HPDE6-E6E7 (cell line): ENCODE measurements at regions not wholly inside any gene's neighbourhood (a gene's known extent, or its start where the extent isn't known, plus 50 kb on each side); places are given as distances from the start of the nearest gene placed in this dataset.
"Not testable (repeated sequence)": the region's sequence is repeated elsewhere in the genome, so short reads cannot be mapped to it uniquely, and the experiment has no call there.

Experiments used
- DNase-seq: peaks from one replicate; pipeline ENCODE4 v3.0.0; 2011; ENCODE audit warnings: missing footprints; ENCODE audit errors: extremely low spot score

DNA sequence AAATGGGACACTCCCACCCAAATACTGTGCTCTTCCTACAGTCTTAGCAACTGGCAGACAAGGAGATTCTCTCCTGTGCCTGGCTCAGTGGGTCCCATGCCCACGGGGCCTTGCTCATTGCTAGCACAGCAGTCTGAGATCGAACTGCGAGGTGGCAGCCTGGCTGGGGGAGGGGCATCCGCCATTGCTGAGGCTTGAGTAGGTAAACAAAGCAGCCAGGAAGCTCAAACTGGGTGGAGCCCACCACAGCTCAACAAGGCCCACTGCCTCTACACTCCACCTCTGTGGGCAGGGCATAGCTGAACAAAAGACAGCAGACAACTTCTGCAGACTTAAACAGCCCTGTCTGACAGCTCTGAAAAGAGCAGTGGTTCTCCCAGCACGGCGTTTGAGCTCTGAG lies 174.8 kb downstream of the COL12A1 start:
- not testable (repeated sequence) for DNase-seq

DNA sequence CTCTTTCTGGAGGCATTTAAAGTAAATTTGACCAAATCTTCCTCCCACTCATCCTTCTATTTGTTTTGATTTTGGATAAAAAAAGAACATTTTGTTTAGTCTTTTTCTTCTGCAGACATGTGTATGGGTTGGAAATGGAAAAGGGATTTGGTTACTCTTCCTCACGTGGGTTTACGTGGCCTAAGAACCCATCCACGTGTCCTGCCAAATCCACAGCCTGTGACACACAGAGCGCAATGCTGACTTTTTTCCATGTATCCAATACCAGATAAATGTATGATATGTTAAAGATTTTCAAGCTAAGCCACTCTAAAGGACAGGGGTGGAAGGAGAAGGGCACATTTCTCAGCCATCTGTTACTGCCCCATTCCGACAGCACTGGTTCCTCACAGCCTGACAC lies 176.5 kb downstream of the COL12A1 start:
- no peak for DNase-seq

DNA sequence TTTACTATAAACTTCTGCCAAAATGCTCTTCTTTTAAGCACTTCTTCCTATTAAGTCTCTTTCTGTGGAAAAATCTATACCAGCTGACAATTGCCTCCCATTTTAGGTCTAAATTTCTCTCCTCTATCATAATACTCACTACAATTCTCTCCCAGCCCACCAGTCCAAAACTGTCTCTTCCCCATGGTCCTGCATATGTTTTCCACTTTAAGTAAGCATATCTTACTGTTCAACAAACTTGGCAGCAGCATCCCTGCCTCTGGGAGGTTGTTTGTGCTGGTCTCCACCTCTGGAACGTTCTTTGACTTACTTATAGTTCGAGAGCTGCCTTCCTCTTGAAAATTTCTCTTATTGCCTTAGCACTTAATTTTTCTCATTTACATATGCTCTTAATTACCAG lies 180.5 kb downstream of the COL12A1 start:
- no peak for DNase-seq

DNA sequence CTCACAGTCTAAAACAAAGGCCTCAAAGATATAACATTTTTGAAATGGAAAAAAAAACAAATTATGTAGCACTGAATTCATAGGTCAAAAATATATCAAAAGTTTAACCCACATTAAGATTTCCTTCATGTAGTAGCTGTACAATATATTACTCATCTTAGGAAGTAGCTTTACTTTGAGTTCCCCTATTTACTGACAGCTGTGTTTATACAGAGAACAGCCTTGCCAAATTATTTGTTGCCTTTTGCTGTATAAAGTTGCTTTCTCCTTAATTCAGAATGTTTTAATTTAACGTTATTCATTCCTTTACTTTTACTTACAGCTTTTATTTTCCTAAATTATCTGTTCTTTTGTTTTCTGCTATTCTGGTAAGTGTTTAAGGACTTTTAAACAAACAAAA lies 181.0 kb downstream of the COL12A1 start:
- DNase-seq = no peak

DNA sequence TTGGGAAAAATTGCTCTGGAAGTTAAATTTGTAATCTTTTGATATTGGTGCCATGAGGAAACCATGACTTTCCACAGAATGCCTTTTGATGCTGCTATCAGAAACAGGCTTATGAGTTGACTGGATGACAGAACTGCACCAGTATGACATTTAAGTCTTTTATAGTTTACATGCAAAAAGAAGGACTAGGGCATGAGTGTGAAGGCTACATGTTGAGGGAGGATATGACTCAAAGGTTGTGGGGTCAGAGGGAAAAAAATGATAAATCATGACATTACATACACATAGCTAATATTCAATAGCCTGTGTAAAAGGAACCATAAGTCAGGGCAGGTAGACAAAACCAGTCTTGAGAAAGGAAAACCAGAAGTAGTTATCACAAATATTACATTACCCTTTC lies 182.2 kb downstream of the COL12A1 start:
- DNase-seq = peak; percentile 3

DNA sequence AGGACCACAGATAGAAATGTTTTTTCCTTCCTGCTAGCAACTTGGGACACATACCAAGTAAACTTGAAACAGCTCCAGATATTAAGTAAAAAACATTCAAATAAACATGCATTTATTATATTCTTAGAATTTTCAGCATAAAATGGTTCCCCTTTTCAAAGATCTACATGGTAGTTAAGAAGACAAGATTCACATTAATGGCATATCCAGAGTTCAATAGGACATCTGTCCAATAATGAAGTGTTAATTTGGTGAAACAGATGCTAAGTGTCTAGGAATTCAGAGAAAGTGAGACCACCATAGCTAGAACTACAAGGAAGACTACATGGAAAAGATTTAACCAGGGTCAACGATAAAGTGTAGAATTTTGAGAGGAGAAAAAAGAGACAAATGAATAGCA lies 184.9 kb downstream of the COL12A1 start:
- no peak for DNase-seq

DNA sequence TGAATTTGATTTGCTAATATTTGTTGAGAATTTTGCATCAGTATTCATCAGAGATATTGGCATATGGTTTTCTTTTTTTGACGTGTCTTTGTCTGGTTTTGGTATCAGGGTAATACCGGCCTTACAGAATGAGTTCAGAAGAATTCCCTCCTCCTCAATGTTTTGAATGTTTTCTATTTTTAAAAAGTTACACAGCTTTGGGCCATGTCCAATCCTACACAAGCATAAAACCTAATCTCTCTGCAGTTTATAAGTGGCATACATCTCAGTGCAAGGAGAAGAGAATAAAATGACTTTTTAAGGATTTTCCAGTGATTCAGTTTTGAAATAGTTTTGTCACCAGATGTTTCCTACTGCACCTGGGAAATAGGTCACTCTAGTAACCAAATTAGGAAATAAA lies 185.5 kb downstream of the COL12A1 start:
- DNase-seq = no peak

DNA sequence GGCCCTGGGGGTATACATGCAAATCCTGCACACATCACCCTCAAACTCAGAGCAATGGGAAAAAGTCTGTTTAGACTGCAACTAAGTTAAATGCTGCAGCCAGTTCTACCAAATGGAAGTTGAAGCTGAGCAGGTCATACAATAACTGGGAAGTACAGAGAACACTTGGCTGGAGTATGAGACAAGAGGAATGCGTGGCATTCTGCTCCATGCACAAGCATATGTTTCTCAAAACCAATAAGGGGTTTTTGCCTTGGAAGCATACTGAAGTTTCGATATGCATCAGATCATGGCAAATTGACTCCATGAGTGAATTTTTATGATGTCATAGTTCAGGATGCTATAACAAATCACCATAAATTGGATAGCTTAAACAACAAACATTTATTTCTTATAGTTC lies 193.8 kb downstream of the COL12A1 start:
- no peak for DNase-seq

DNA sequence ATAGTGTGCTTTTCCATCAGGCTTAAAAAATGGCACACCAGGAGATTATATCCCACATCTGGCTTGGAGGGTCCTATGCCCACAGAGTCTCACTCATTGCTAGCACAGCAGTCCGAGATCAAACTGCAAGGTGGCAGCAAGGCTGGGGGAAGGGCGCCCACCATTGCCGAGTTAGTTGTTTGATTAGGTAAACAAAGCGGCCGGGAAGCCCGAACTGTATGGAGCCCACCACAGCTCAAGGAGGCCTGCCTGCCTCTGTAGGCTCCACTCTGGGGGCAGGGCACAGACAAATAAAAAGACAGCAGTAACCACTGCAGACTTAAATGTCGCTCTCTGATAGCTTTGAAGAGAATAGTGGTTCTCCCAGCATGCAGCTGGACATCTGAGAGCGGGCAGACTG lies 201.9 kb downstream of the COL12A1 start:
- not testable (repeated sequence) for DNase-seq

DNA sequence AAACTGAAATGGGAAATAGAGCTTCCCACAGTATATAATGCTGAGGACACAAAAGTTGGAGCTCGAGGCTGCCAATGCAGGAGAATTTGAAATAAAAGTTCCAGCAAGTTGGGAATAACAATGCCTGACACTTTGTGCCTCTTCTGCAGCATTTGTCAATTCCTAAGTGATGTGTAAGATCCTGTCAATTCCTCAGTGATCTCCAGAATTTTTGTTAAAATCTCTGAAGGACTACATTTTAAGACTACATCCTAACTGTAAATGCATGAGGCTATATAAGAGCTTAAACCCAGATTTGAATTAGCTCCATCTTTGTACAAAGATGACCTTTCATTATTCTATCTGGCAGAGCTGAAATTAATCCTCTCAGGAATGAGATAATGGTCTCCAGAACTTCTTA lies 208.2 kb downstream of the COL12A1 start:
- DNase-seq = no peak

DNA sequence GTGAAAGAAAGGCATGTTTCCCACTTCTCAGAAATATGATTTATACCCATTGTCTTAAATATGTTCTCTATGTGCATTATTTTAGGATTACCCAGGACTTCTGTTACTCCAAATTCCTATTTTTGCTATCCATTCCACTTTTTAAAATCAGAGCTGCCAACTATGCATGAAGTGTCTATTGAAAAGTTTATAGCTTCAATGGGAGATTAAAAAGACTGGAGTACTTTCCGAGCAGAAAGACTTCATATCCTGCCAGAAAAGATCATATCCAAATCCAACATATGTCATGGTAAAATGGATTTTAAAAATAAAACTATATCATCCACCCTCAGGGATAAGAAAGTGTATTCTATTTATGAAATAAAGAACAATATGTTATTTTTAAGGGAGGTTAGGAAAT lies 212.7 kb downstream of the COL12A1 start:
- no peak for DNase-seq

DNA sequence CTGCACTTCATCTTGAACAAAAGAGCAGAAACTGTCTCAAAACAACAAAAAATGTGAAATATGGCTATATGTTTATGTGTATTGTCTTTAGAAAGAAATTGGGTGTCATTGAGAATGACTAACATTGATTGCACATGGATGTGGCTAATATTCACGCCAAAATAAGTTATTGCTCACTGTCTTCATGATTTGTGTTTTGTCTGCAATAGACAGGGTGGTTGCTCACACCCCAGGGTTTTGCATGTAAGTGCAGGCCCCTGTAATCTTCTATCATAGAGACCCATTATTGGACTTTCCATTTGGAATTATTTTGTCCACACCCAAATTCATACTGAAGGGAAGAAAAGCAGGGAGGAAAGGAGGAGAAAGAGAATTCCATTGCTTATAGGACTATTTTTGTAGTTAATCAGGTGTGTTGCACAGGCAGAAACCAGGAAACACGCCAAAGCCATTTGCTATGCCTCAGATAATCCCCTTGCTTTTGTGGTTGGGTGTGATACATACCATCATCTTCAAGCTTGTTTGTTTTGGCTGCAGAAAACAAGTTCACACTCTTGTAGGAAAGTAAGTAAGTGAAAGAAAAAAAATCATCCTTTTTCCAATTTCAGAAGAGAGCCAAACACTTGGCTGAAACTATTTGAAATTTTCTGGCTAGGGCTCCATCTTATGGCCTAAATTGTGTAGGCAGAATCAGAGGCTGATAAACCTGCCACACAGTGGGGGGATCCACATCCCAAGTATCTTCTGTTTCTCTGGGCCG lies 214.1 kb downstream of the COL12A1 start:
- peak; percentile 11 for DNase-seq

DNA sequence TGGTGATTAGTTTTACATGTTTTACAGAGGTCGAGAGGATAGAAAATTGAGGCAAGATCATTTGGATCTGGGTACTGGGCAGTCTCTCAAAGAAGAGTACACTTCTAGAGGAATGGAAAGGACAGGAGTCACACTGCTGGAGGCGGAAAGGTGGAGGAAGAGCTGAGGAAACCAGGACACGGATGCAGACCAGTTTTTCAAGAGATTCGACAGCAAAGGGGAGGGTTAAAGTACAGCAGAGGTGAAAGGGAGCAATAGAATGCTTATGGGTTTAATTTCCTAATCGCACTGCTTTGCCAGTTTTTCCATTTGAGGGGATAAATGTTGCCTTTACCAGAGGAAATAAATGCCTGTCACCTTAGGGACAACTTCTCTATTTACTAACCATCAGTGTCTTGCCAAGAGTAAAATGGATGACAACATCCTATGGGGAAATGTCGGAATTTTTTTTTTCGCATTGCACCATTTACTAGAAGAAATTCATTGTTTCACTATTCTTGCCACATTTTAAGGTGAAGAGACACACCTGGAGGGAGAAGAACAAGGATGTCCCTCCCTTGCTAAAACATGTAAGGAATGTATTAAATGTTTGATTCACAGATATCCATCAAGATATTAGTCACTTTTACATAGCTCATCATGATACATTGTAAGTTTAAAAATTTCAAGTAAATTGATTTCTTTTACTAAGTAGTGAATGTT lies 226.6 kb downstream of the COL12A1 start:
- DNase-seq = peak; percentile 12

DNA sequence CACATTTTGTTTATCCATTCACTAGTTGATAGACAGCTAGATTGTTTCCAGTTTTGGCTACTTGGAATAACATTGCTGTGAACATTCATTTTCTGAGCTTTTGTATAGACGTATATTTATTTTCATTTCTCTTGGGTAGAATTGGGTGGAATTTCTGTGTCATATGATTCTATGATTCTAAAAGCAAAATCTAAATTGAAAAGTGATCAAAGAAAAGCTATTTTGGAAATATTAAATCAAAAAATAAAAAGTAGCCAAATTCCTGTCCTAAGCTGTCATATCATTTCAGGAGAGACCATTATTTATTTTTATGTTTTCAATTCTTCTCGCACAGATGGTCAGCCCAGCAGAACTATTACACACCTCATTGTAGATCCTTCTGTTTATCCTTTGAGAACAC lies 229.2 kb downstream of the COL12A1 start:
- DNase-seq = no peak

DNA sequence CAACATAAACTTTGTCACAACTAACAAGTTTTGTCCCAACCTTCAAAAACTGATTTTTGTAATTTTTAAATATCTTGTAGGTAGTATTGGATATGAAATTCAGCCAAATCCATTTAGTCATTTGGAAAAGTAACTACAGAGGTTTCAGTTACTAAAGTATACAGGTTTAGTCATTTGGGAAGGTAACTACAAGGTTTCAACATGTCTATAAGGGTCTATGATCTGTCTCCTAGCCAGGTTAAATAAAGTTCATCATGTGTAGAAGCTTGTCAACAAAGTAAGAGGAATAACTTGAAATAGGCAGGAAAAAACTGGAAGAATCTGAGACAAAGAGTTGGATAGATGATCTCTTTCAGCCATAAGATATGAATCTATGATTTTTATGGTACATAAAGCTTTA lies 229.8 kb downstream of the COL12A1 start:
- DNase-seq = no peak

DNA sequence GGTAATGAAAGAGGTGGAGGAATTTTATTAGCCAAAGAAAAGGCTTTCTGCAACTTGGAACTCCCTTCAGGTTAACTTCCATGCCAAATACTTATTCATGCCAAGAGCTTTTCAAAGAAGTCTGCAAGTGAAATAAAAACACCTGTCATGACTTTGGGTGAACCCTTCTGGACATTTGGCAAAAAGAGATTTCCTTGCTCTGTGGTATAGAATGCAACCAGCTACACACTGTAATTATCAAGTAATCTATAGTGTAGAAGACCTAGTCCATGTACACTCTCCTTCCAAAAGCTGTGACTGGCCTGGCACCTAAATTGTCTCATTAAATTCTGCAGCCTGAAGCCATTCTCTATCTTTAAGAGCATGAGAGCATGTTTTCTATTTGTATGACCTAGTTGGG lies 232.3 kb downstream of the COL12A1 start:
- no peak for DNase-seq

DNA sequence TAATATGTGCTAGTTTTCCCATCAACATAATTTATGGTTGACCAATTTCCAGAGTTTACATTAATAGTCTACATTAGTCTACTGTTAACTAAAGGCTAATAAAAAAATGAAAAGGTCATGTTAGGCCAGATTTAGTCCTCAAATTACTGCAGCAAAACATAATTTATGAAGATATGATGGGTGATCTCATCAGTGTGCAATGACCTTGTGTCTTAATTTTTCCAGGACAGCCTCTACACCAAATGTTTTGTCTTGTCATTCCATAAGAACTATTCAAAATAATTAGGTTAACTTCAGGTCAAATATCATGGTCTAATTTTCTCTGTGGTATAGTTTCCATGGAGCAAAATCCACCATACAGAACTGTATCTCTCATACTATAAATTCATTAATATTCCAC lies 234.2 kb downstream of the COL12A1 start:
- DNase-seq = no peak

DNA sequence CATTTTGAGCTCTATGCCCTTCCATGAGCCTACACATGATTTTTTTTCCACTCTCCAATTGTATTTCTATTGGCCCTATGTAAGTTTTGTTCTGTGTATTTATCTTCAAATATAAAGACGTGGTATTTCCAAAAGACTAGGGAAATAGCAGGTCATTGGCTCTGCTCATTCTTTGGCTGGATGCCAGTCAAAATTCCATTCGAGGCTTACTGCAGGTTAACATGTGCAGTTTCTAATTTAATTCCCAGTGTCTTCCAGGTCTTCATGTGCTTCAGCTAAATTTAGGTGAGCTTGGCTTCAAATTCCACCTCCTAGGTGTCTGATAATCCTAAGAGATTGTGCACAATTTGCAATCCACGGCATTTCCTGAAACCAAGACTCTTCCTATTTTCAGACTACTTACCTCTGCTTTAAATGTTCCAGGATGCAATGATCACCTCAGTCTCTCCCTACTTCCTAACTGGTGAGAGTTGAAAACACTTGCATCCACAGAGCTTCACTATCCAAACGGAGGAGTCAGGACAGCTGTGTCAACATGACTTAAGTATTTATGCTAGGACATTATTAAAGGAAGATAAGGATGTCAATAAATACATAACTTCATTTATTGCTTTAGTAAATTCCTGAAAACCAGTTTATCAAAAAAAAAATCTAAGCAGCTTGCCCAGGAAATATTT lies 236.1 kb downstream of the COL12A1 start:
- DNase-seq = no peak

DNA sequence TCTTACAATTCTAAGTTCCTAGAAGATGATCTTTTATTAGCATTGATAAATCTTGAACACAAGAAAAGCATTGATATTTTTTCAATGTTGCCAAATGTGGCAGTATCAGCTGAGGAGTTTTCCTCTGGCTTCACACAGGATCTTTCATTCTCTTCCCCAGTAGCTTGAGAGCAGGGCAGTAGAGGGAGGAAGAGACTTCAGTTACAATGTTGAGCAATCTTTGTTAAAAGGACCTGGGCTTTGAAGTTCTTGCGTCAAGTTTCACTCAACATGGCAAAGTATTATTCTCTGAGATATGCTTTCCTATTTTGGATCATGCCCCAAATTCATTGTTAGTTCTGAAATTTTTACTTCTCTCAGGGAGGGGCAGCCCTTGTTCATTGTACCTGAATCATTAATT lies 238.0 kb downstream of the COL12A1 start:
- DNase-seq = no peak

DNA sequence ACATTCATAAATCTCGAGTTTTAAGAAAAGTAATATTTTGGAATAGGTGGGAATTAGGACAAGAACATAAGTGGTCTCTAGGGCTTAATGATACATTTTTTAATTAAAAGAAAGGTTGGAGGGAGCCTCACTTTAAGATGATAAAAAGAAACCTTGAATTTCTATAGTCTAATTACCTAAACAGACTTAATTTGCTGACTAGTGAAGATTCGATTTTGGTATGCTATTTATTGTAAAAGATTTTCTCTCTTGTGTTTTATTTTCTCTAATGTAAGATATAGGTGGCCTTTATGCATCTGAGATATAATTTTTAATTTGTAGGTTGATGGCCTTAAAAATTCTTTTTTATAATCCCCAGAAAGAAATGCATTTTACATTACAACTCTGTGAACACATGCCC lies 239.1 kb downstream of the COL12A1 start:
- no peak for DNase-seq

DNA sequence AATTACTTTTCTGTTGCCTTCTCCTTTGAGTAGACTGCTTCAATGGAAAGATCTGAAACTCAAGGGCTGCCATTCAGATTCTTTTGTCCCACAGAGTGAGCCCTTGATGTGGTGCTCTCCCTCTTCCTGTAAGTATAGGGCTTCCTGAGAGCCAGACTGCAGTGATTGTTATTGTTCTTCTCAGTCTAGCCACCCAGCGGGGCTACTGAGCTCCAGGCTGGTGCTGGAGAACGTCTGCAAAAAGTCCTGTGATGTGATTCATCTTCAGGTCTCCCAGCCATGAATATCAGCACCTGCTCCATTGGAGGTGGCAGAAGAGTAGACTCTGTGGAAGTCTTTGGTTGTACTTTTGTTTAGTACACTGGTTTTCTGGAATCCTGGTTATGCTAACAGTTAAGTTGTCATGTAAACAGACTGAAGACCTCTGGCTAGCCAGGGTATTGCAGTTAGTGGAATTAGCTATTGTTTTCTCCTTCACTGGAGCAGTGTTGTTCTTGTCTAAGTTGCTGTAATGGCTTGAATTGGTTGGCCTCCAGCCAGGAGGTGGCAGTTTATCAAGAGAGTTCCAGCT lies 240.9 kb downstream of the COL12A1 start:
- DNase-seq = no peak

DNA sequence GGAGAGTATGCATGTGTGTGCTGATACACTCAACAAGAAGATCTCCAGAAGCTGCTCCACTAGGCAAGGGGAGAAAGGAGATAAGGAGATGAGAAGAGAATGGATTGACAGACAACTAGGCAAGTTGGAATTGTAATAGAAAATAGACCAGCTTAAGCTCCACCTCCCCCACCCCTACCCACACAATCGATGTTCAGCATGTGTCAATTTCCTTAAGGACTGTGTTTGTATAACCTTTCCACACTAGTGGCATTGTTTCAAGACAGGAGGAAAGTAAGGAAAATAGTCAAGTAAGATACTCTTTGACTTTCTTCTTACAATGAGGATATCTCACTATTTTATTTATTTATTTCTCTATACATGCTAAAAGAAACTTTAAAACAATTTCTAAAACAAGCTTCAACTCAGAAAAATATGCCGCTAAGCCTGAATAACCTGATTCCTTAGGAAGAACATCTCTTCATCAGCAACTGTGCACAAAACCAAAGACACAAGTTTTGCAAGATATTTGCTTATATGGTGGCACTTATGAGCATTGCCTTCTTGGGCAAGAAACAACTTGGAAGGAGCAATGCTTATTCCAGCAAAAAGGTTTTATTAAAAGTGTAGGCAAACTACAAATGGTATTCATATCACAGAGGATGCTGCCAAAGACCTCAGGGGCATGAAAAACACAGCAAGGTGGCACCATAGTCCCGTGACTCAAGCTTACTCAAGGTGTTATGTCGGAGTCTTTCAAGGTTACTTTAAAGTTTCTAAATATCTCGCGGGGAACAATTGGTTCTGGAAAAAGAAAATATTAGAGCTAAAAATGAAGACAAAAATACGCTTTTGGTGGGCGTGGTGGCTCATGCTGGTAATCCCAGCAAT lies 249.1 kb downstream of the COL12A1 start:
- DNase-seq = no peak
